ENCODE measurements at regions not wholly inside any gene's neighbourhood (a gene's known extent, or its start where the extent isn't known, plus 50 kb on each side); places are given as distances from the start of the nearest gene placed in this dataset.

DNA sequence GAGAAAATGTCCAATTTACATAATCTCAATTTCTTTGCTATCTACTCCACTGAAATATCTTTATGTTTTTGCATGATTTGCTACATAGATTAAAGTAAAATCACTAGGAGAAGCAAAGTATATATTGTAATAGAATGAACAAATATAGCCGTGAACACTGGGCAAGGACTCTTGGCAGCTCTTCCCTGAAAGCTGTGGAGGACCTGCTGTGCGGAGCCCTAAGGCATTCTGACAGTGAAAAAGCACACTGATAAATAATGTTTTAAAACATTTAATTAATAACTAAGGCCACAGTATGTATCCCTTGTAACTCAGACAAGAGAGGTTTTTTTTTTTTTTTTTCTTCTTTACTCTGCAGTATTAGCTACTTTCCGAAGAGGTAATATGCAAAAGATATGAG lies 256.1 kb upstream of the DPYD start:
- Histone ChIP-seq H3K4me1 (ENCODE audit: control insufficient read depth in 1 of 2, low read depth in 2 of 2) (no peaks in the 10 kb centered on the region), H3K36me3 (no peaks in the 10 kb centered on the region), H3K27me3 (replicated peaks; ENCODE audit: insufficient read depth) (no peaks in the 10 kb centered on the region), H3K9me3 (no peaks in the 10 kb centered on the region), H3K27ac (no peak overlapping the region), H3K4me3 (no peak overlapping the region)
- DNase-seq (ENCODE audit: low spot score) (no peak), ATAC-seq (ENCODE audit: insufficient number of reproducible peaks, low FRiP score, low read depth) (no peak)
- TF ChIP-seq, protein P1, sequence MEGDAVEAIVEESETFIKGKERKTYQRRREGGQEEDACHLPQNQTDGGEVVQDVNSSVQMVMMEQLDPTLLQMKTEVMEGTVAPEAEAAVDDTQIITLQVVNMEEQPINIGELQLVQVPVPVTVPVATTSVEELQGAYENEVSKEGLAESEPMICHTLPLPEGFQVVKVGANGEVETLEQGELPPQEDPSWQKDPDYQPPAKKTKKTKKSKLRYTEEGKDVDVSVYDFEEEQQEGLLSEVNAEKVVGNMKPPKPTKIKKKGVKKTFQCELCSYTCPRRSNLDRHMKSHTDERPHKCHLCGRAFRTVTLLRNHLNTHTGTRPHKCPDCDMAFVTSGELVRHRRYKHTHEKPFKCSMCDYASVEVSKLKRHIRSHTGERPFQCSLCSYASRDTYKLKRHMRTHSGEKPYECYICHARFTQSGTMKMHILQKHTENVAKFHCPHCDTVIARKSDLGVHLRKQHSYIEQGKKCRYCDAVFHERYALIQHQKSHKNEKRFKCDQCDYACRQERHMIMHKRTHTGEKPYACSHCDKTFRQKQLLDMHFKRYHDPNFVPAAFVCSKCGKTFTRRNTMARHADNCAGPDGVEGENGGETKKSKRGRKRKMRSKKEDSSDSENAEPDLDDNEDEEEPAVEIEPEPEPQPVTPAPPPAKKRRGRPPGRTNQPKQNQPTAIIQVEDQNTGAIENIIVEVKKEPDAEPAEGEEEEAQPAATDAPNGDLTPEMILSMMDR (IDR thresholded peaks at IDR 0.05), result no peak

DNA sequence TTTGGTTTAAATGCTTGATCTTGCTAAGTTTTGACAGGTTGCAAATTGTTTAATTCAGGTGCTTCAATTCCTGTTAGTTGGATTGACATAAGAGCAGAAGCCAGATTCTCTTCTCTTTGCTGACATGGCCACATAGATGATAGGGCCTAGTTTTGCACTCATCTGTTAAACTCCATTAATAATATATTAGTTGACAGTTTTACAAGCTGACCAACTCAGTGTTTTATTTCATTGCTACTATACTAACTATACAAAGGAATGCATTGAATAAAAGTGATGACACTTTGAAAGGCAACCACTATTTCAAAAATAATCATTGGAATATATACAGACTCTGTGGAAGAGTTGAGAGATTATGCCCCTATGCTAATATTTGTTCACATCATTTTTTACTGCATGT lies 255.6 kb upstream of the DPYD start:
- Histone ChIP-seq H3K36me3 (no peaks in the 10 kb centered on the region), H3K4me3 (no peak overlapping the region), H3K4me1 (ENCODE audit: control insufficient read depth in 1 of 2, low read depth in 2 of 2) (no peaks in the 10 kb centered on the region), H3K27me3 (replicated peaks; ENCODE audit: insufficient read depth) (no peaks in the 10 kb centered on the region), H3K9me3 (no peaks in the 10 kb centered on the region), H3K27ac (no peak overlapping the region)
- ATAC-seq (ENCODE audit: insufficient number of reproducible peaks, low FRiP score, low read depth) (no peak), DNase-seq (ENCODE audit: low spot score) (no peak)
- TF ChIP-seq, protein P1 (IDR thresholded peaks at IDR 0.05), result no peak

GRCh38 chr1:98172578-98172977 lies 251.7 kb upstream of the DPYD start:
- Histone ChIP-seq H3K36me3 (no peaks in the 10 kb centered on the region), H3K4me1 (ENCODE audit: control insufficient read depth in 1 of 2, low read depth in 2 of 2) (no peaks in the 10 kb centered on the region), H3K4me3 (no peak overlapping the region), H3K27ac (no peak overlapping the region), H3K27me3 (replicated peaks; ENCODE audit: insufficient read depth) (no peaks in the 10 kb centered on the region), H3K9me3 (no peaks in the 10 kb centered on the region)
- no peak for ATAC-seq (ENCODE audit: insufficient number of reproducible peaks, low FRiP score, low read depth)
- TF ChIP-seq, protein P1 (IDR thresholded peaks at IDR 0.05), result no peak
- no peak for DNase-seq (ENCODE audit: low spot score)

DNA sequence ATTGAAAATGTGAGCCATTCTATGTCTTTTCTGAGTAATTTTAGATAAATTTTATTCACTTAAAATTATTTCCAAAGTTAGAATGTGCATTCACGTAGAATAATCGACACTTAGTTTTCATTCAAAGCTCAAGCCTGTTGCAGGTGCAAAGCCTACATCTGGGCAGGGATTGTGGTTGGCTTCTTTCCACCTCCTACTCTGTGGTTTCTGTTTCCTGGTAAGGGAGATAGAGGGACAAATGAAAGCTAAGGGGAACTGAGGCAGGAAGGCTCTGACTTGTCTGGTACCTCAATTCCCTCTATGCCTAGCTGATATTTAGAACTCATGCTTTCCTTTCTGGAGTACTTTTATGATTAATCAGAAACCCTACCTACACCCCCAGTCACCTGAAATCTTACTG lies 251.2 kb upstream of the DPYD start:
- ATAC-seq (ENCODE audit: insufficient number of reproducible peaks, low FRiP score, low read depth) (no peak), DNase-seq (ENCODE audit: low spot score) (no peak)
- Histone ChIP-seq H3K4me3 (no peak overlapping the region), H3K27ac (no peak overlapping the region), H3K36me3 (no peaks in the 10 kb centered on the region), H3K4me1 (ENCODE audit: control insufficient read depth in 1 of 2, low read depth in 2 of 2) (no peaks in the 10 kb centered on the region), H3K27me3 (replicated peaks; ENCODE audit: insufficient read depth) (no peaks in the 10 kb centered on the region), H3K9me3 (no peaks in the 10 kb centered on the region)
- TF ChIP-seq, protein P1 (IDR thresholded peaks at IDR 0.05), result no peak

DNA sequence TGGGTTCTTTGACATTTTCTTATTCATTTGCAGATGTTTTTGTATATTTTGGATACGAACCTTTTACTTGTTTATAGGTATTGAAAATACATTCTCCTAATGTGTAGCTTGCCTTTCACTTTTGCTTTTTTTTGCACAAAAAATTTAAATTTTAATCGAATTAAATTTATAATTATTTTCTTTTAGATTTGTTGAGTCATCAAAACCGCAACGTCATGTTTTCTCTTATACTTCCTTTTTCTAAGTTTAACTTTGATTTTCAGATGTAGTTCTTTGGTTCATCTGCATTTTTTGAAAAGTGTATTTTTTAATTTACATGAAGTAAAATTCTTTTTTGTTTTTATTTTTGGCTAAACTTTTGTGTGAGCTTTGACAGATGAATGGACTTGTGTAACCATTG lies 243.7 kb upstream of the DPYD start:
- Histone ChIP-seq H3K9me3 (no peaks in the 10 kb centered on the region), H3K4me1 (ENCODE audit: control insufficient read depth in 1 of 2, low read depth in 2 of 2) (no peaks in the 10 kb centered on the region), H3K4me3 (no peak overlapping the region), H3K36me3 (no peaks in the 10 kb centered on the region), H3K27me3 (replicated peaks; ENCODE audit: insufficient read depth) (no peaks in the 10 kb centered on the region), H3K27ac (no peak overlapping the region)
- DNase-seq (ENCODE audit: low spot score), result no peak
- ATAC-seq (ENCODE audit: insufficient number of reproducible peaks, low FRiP score, low read depth), result no peak
- TF ChIP-seq, protein P1 (IDR thresholded peaks at IDR 0.05), result no peak

Measured in thoracic aorta (tissue), 2 donors.